ENCODE measurements at regions not wholly inside any gene's neighbourhood (a gene's known extent, or its start where the extent isn't known, plus 50 kb on each side); places are given as distances from the start of the nearest gene placed in this dataset.

DNA sequence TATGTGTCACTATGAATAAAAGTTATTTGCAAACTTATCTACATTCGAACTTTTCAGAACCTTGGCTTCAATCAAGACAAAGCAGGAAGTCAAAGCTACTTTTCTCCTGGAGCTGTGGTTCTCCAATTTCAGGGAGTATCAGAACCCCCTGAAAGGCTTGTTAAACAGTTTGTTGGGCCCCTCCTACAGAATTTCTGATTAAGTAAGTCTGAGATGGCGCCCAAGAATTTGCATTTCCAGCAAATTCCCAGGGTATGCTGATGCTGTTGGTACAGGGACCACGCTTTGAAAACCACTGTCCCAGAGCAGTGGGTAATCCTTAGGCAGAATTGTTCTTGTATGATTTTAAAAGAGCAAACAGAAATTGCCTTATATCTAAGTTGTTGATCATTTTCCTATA is 189.9 kb upstream of the KCNG1 start:
- Histone ChIP-seq H3K9ac (ENCODE audit: control insufficient read depth, extremely low read depth, insufficient read depth, low read length) (no peak overlapping the region), H3K4me2 (ENCODE audit: control insufficient read depth, extremely low read depth, insufficient read depth, low read depth, low read length) (no peak overlapping the region), H2AFZ (ENCODE audit: control insufficient read depth, low read length) (no peak overlapping the region), H3K79me2 (ENCODE audit: control insufficient read depth, insufficient read depth, low read length) (no peaks in the 10 kb centered on the region), H3K27me3 (ENCODE audit: control insufficient read depth, extremely low read depth, insufficient read depth, low read length) (peaks cover 7% of the 10 kb centered on the region), H3K4me3 (ENCODE audit: control insufficient read depth in 2 of 3, extremely low read depth in 1 of 3, insufficient read depth in 2 of 3, low read depth in 1 of 3, low read length in 3 of 3) (no peak overlapping the region), H4K20me1 (ENCODE audit: control insufficient read depth, extremely low read depth, insufficient read depth, low read length) (no peaks in the 10 kb centered on the region), H3K4me1 (ENCODE audit: control insufficient read depth, extremely low read depth, insufficient read depth, low read length) (peaks cover 7% of the 10 kb centered on the region), H3K9me3 (ENCODE audit: control insufficient read depth, low read depth, low read length) (no peaks in the 10 kb centered on the region), H3K9me1 (ENCODE audit: control insufficient read depth, extremely low read depth, insufficient read depth, low read length) (no peaks in the 10 kb centered on the region), H3K27ac (ENCODE audit: control insufficient read depth, insufficient read depth, low read length) (no peak overlapping the region), H3K36me3 (ENCODE audit: control insufficient read depth in 2 of 2, extremely low read depth in 1 of 2, insufficient read depth in 2 of 2, low read length in 2 of 2) (no peaks in the 10 kb centered on the region)
- FAIRE-seq (no peak), DNase-seq (ENCODE audit: low read depth, low spot score) (no peak)
- TF ChIP-seq, protein P1, sequence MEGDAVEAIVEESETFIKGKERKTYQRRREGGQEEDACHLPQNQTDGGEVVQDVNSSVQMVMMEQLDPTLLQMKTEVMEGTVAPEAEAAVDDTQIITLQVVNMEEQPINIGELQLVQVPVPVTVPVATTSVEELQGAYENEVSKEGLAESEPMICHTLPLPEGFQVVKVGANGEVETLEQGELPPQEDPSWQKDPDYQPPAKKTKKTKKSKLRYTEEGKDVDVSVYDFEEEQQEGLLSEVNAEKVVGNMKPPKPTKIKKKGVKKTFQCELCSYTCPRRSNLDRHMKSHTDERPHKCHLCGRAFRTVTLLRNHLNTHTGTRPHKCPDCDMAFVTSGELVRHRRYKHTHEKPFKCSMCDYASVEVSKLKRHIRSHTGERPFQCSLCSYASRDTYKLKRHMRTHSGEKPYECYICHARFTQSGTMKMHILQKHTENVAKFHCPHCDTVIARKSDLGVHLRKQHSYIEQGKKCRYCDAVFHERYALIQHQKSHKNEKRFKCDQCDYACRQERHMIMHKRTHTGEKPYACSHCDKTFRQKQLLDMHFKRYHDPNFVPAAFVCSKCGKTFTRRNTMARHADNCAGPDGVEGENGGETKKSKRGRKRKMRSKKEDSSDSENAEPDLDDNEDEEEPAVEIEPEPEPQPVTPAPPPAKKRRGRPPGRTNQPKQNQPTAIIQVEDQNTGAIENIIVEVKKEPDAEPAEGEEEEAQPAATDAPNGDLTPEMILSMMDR (optimal IDR thresholded peaks at IDR 0.05 in 1 of 3, IDR thresholded peaks at IDR 0.05 in 1 of 3, conservative IDR thresholded peaks at IDR 0.05 in 1 of 3; ENCODE audit: extremely low read depth in 1 of 3, insufficient read depth in 2 of 3, low read length in 3 of 3) = no peak
- TF ChIP-seq EZH2 (IDR thresholded peaks at IDR 0.05; ENCODE audit: low read length) = no peak
- dilution Hi-C loops (cut with MboI; ENCODE audit: extremely low pct_ligation_motif_present, low sequenced_read_pairs) = no loop called here

DNA sequence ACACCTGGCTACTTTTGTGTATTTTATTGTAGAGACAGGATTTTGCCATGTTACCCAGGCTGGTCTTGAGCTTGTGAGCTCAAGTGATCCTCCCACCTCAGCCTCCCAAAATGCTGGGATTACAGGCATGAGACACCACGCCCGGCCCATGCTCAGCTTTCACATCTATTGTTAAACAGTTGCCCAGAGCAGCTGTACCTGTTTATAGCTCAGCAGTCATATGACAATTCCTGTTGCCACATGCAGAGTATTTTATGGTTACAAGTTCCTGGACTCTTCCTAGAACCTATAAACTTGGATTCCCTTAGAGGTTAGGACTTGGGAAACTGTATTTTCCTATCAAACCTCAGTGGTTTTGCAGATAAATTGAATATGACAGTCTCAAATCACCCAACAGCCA is 188.3 kb upstream of the KCNG1 start:
- H3K9me3 ChIP-seq (ENCODE audit: control insufficient read depth, low read depth, low read length) = no peaks in the 10 kb centered on the region
- peaks cover 7% of the 10 kb centered on the region for H3K27me3 ChIP-seq (ENCODE audit: control insufficient read depth, extremely low read depth, insufficient read depth, low read length)
- no peak overlapping the region for H3K4me3 ChIP-seq (ENCODE audit: control insufficient read depth in 2 of 3, extremely low read depth in 1 of 3, insufficient read depth in 2 of 3, low read depth in 1 of 3, low read length in 3 of 3)
- peak; percentile 65 for FAIRE-seq
- H4K20me1 ChIP-seq (ENCODE audit: control insufficient read depth, extremely low read depth, insufficient read depth, low read length) = no peaks in the 10 kb centered on the region
- H3K79me2 ChIP-seq (ENCODE audit: control insufficient read depth, insufficient read depth, low read length) = no peaks in the 10 kb centered on the region
- no peaks in the 10 kb centered on the region for H3K36me3 ChIP-seq (ENCODE audit: control insufficient read depth in 2 of 2, extremely low read depth in 1 of 2, insufficient read depth in 2 of 2, low read length in 2 of 2)
- H3K9me1 ChIP-seq (ENCODE audit: control insufficient read depth, extremely low read depth, insufficient read depth, low read length) = no peaks in the 10 kb centered on the region
- peak; percentile 40 for DNase-seq (ENCODE audit: low read depth, low spot score)
- dilution Hi-C loops (cut with MboI; ENCODE audit: extremely low pct_ligation_motif_present, low sequenced_read_pairs) = no loop called here
- TF ChIP-seq, protein P1 (optimal IDR thresholded peaks at IDR 0.05 in 1 of 3, IDR thresholded peaks at IDR 0.05 in 1 of 3, conservative IDR thresholded peaks at IDR 0.05 in 1 of 3; ENCODE audit: extremely low read depth in 1 of 3, insufficient read depth in 2 of 3, low read length in 3 of 3) = no peak
- TF ChIP-seq EZH2 (IDR thresholded peaks at IDR 0.05; ENCODE audit: low read length) = no peak
- no peak overlapping the region for H3K9ac ChIP-seq (ENCODE audit: control insufficient read depth, extremely low read depth, insufficient read depth, low read length)
- peaks cover 7% of the 10 kb centered on the region for H3K4me1 ChIP-seq (ENCODE audit: control insufficient read depth, extremely low read depth, insufficient read depth, low read length)
- H2AFZ ChIP-seq (ENCODE audit: control insufficient read depth, low read length) = no peak overlapping the region
- H3K27ac ChIP-seq (ENCODE audit: control insufficient read depth, insufficient read depth, low read length) = no peak overlapping the region
- H3K4me2 ChIP-seq (ENCODE audit: control insufficient read depth, extremely low read depth, insufficient read depth, low read depth, low read length) = peak overlapping the region; percentile 22
